ENCODE measurements at regions not wholly inside any gene's neighbourhood (a gene's known extent, or its start where the extent isn't known, plus 50 kb on each side); places are given as distances from the start of the nearest gene placed in this dataset.

- WGBS, 10 experiments = 0 to 100% (median 0%) methylated on average over 1 of the region's 1 CpG; no CpG with 5 or more reads in 5 of the 10 experiments
- ATAC-seq (replicated peaks in 6 of 8) = peak in 2 of 8 experiments; percentile 50 to 59
- no peaks in the 10 kb centered on the region for H3K4me1 ChIP-seq (replicated peaks in 1 of 2)
- in situ Hi-C loops (cut with MboI; ENCODE audit: low pct_unique_long_range_greater_than_20kb in 2 of 9, low sequenced_read_pairs in 9 of 9, unreplicated experiment in 9 of 9) = no loop called here
- H3K4me3 ChIP-seq = no peak overlapping the region
- H3K27ac ChIP-seq = no peak overlapping the region
Observed at GRCh38 chr12:114274131-114274530, 131.8 kb downstream of the TBX5 start.

GRCh38 chr12:114272605-114273004 is 133.3 kb downstream of the TBX5 start:
- Histone ChIP-seq H3K4me3 (no peak overlapping the region), H3K27ac (no peak overlapping the region), H3K4me1 (replicated peaks in 1 of 2) (no peaks in the 10 kb centered on the region)
- in situ Hi-C loops (cut with MboI; ENCODE audit: low pct_unique_long_range_greater_than_20kb in 2 of 9, low sequenced_read_pairs in 9 of 9, unreplicated experiment in 9 of 9) = no loop called here
- ATAC-seq (replicated peaks in 6 of 8) = no peak
- WGBS, 10 experiments = 11 to 80% (median 62%) methylated on average over 3 to 5 of the region's 5 CpGs

GRCh38 chr12:114272071-114272470 is 133.9 kb downstream of the TBX5 start:
- peak in 2 of 8 experiments; percentile 13 to 29 for ATAC-seq (replicated peaks in 6 of 8)
- H3K4me1 ChIP-seq (replicated peaks in 1 of 2) = no peaks in the 10 kb centered on the region
- H3K4me3 ChIP-seq = no peak overlapping the region
- WGBS, 10 experiments = 0 to 31% (median 14%) methylated on average over 1 to 2 of the region's 2 CpGs; no CpG with 5 or more reads in 3 of the 10 experiments
- H3K27ac ChIP-seq = no peak overlapping the region
- in situ Hi-C loops (cut with MboI; ENCODE audit: low pct_unique_long_range_greater_than_20kb in 2 of 9, low sequenced_read_pairs in 9 of 9, unreplicated experiment in 9 of 9) = no loop called here

GRCh38 chr12:114269153-114269552 is 136.8 kb downstream of the TBX5 start:
- H3K4me1 ChIP-seq (replicated peaks in 1 of 2) = no peaks in the 10 kb centered on the region
- WGBS, 10 experiments = 20 to 83% (median 63%) methylated on average over 1 to 2 of the region's 2 CpGs; no CpG with 5 or more reads in 6 of the 10 experiments

GRCh38 chr12:114266536-114266935 is 139.4 kb downstream of the TBX5 start:
- no peak overlapping the region for H3K27ac ChIP-seq
- ATAC-seq (replicated peaks in 6 of 8) = no peak
- peaks cover 0 to 3% of the 10 kb centered on the region in 2 donors for H3K4me1 ChIP-seq (replicated peaks in 1 of 2)
- 0 to 80% (median 71%) methylated on average over 1 of the region's 1 CpG; no CpG with 5 or more reads in 3 of the 10 experiments for WGBS, 10 experiments
- in situ Hi-C loops (cut with MboI; ENCODE audit: low pct_unique_long_range_greater_than_20kb in 2 of 9, low sequenced_read_pairs in 9 of 9, unreplicated experiment in 9 of 9) = no loop called here
- H3K4me3 ChIP-seq = no peak overlapping the region

More at GRCh38 chr12:114269153-114269552, 136.8 kb downstream of the TBX5 start:
- Histone ChIP-seq H3K27ac (no peak overlapping the region), H3K4me3 (no peak overlapping the region)
- in situ Hi-C loops (cut with MboI; ENCODE audit: low pct_unique_long_range_greater_than_20kb in 2 of 9, low sequenced_read_pairs in 9 of 9, unreplicated experiment in 9 of 9) = no loop called here
- peak in 1 of 8 experiments; percentile 55 for ATAC-seq (replicated peaks in 6 of 8)

- no peak for ATAC-seq (replicated peaks in 6 of 8)
- WGBS, 10 experiments = 25 to 89% (median 53%) methylated on average over 1 to 2 of the region's 3 CpGs; no CpG with 5 or more reads in 4 of the 10 experiments
- Histone ChIP-seq H3K27ac (no peak overlapping the region), H3K4me1 (replicated peaks in 1 of 2) (peaks cover 0 to 3% of the 10 kb centered on the region in 2 donors), H3K4me3 (no peak overlapping the region)
- in situ Hi-C loops (cut with MboI; ENCODE audit: low pct_unique_long_range_greater_than_20kb in 2 of 9, low sequenced_read_pairs in 9 of 9, unreplicated experiment in 9 of 9) = no loop called here
Observed at GRCh38 chr12:114265036-114265435, 140.9 kb downstream of the TBX5 start.

GRCh38 chr12:114263056-114263805 is 142.7 kb downstream of the TBX5 start:
- Histone ChIP-seq H3K27ac (no peak overlapping the region), H3K4me1 (replicated peaks in 1 of 2) (peaks cover 0 to 3% of the 10 kb centered on the region in 2 donors), H3K4me3 (no peak overlapping the region)
- peak in 4 of 8 experiments; percentile 34 to 64 (median 54) for ATAC-seq (replicated peaks in 6 of 8)
- WGBS, 10 experiments = 0 to 57% (median 21%) methylated on average over 1 to 2 of the region's 2 CpGs; no CpG with 5 or more reads in 6 of the 10 experiments
- in situ Hi-C loops (cut with MboI; ENCODE audit: low pct_unique_long_range_greater_than_20kb in 2 of 9, low sequenced_read_pairs in 9 of 9, unreplicated experiment in 9 of 9) = no loop called here

- in situ Hi-C loops (cut with MboI; ENCODE audit: low pct_unique_long_range_greater_than_20kb in 2 of 9, low sequenced_read_pairs in 9 of 9, unreplicated experiment in 9 of 9) = no loop called here
- 20 to 92% (median 69%) methylated on average over 1 to 4 of the region's 4 CpGs; no CpG with 5 or more reads in 3 of the 10 experiments for WGBS, 10 experiments
Observed at GRCh38 chr12:114257687-114258086, 148.3 kb downstream of the TBX5 start.

GRCh38 chr12:114254998-114255397 is 150.9 kb downstream of the TBX5 start:
- H3K4me1 ChIP-seq (replicated peaks in 1 of 2) = no peaks in the 10 kb centered on the region
- in situ Hi-C loops (cut with MboI; ENCODE audit: low pct_unique_long_range_greater_than_20kb in 2 of 9, low sequenced_read_pairs in 9 of 9, unreplicated experiment in 9 of 9) = no loop called here
- ATAC-seq (replicated peaks in 6 of 8) = no peak
- H3K4me3 ChIP-seq = no peak overlapping the region
- no peak overlapping the region for H3K27ac ChIP-seq

More at GRCh38 chr12:114257687-114258086, 148.3 kb downstream of the TBX5 start:
- no peak overlapping the region for H3K27ac ChIP-seq
- H3K4me1 ChIP-seq (replicated peaks in 1 of 2) = no peaks in the 10 kb centered on the region
- no peak for ATAC-seq (replicated peaks in 6 of 8)
- H3K4me3 ChIP-seq = no peak overlapping the region

GRCh38 chr12:114253976-114254778 is 151.8 kb downstream of the TBX5 start:
- no peak for ATAC-seq (replicated peaks in 6 of 8)
- no peaks in the 10 kb centered on the region for H3K4me1 ChIP-seq (replicated peaks in 1 of 2)
- 0 to 97% (median 60%) methylated on average over 1 to 4 of the region's 4 CpGs; no CpG with 5 or more reads in 3 of the 10 experiments for WGBS, 10 experiments
- in situ Hi-C loops (cut with MboI; ENCODE audit: low pct_unique_long_range_greater_than_20kb in 2 of 9, low sequenced_read_pairs in 9 of 9, unreplicated experiment in 9 of 9) = no loop called here
- H3K27ac ChIP-seq = no peak overlapping the region
- H3K4me3 ChIP-seq = no peak overlapping the region

GRCh38 chr12:114248527-114248926 is 157.4 kb downstream of the TBX5 start:
- no peak overlapping the region for H3K4me3 ChIP-seq
- in situ Hi-C loops (cut with MboI; ENCODE audit: low pct_unique_long_range_greater_than_20kb in 2 of 9, low sequenced_read_pairs in 9 of 9, unreplicated experiment in 9 of 9) = no loop called here
- WGBS, 10 experiments = 44 to 86% (median 63%) methylated on average over 1 to 7 of the region's 7 CpGs
- ATAC-seq (replicated peaks in 6 of 8) = no peak
- no peak overlapping the region for H3K27ac ChIP-seq
- H3K4me1 ChIP-seq (replicated peaks in 1 of 2) = no peaks in the 10 kb centered on the region

GRCh38 chr12:114245555-114245954 is 160.4 kb downstream of the TBX5 start:
- H3K4me1 ChIP-seq (replicated peaks in 1 of 2) = no peaks in the 10 kb centered on the region
- no peak overlapping the region for H3K4me3 ChIP-seq
- WGBS, 10 experiments = 3 to 67% (median 28%) methylated on average over 2 to 4 of the region's 4 CpGs
- peak in 3 of 8 experiments; percentile 12 to 94 (median 41) for ATAC-seq (replicated peaks in 6 of 8)
- H3K27ac ChIP-seq = no peak overlapping the region
- in situ Hi-C loops (cut with MboI; ENCODE audit: low pct_unique_long_range_greater_than_20kb in 2 of 9, low sequenced_read_pairs in 9 of 9, unreplicated experiment in 9 of 9) = no loop called here

- Histone ChIP-seq H3K27ac (no peak overlapping the region), H3K4me3 (no peak overlapping the region), H3K4me1 (replicated peaks in 1 of 2) (no peaks in the 10 kb centered on the region)
- in situ Hi-C loops (cut with MboI; ENCODE audit: low pct_unique_long_range_greater_than_20kb in 2 of 9, low sequenced_read_pairs in 9 of 9, unreplicated experiment in 9 of 9) = no loop called here
- ATAC-seq (replicated peaks in 6 of 8) = no peak
- WGBS, 10 experiments = 67 to 100% (median 100%) methylated on average over 1 to 3 of the region's 4 CpGs; no CpG with 5 or more reads in 6 of the 10 experiments
Observed at GRCh38 chr12:114241973-114242434, 163.9 kb downstream of the TBX5 start.

Data from motor neuron (in vitro differentiated cells).